Neural crest cell (in vitro differentiated cells): ENCODE measurements at regions not wholly inside any gene's neighbourhood (a gene's known extent, or its start where the extent isn't known, plus 50 kb on each side); places are given as distances from the start of the nearest gene placed in this dataset.

Source experiments
- DNase-seq: peaks from one replicate; pipeline ENCODE4 v3.0.0; 2021; ENCODE audit warnings: low read depth, mixed read lengths, low spot score
- H3K27ac Mint-ChIP-seq: one replicate; pipeline ENCODE4 v1.8.0; 2021; ENCODE audit warnings: mild to moderate bottlenecking, mixed read lengths; ENCODE audit not compliant: unreplicated experiment
- H3K27me3 Mint-ChIP-seq: 2 replicates; pipeline ENCODE4 v1.8.0; 2021; ENCODE audit warnings: low read depth, mild to moderate bottlenecking, mixed read lengths
- H3K36me3 Mint-ChIP-seq: 2 replicates; pipeline ENCODE4 v1.8.0; 2021; ENCODE audit warnings: low read depth, mild to moderate bottlenecking, mixed read lengths
- H3K4me1 Mint-ChIP-seq: 2 replicates; pipeline ENCODE4 v1.8.0; 2021; ENCODE audit warnings: mixed read lengths
- H3K4me3 Mint-ChIP-seq: one replicate; pipeline ENCODE4 v1.8.0; 2021; ENCODE audit warnings: mild to moderate bottlenecking, mixed read lengths
- H3K9me3 Mint-ChIP-seq: 2 replicates; pipeline ENCODE4 v1.8.0; 2021; ENCODE audit warnings: mixed read lengths
- TF ChIP-seq, protein P1 (sequence below): fragments of 200-600 bp; sonication (generic); conservative IDR thresholded peaks from 2 replicates; pipeline ENCODE4 v1.5.0; 2021; ENCODE audit warnings: antibody characterized with exemption, mild to moderate bottlenecking

DNA sequence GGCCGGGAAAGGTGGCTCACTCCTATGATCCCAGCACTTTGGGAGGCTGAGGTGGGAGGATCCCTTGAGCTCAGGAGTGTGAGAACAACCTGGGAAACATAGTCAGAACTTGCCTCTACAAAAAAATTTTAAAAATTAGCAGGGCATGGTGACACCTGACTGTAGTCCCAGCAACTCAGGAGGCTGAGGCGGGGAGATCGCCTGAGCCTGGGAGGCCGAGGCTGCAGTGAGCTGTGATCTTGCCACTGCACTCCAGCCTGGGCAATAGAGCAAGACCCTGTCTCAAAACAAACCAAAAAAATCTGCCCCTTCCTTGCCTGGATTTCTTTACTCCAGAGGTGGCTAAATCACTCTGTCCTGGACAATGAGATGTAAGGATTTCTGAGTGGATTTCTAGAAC lies 197.7 kb downstream of the NRP2 start:
- no peaks in the 10 kb centered on the region for H3K27me3 Mint-ChIP-seq
- peaks cover 2% of the 10 kb centered on the region for H3K9me3 Mint-ChIP-seq
- H3K36me3 Mint-ChIP-seq, result no peaks in the 10 kb centered on the region
- TF ChIP-seq, protein P1, sequence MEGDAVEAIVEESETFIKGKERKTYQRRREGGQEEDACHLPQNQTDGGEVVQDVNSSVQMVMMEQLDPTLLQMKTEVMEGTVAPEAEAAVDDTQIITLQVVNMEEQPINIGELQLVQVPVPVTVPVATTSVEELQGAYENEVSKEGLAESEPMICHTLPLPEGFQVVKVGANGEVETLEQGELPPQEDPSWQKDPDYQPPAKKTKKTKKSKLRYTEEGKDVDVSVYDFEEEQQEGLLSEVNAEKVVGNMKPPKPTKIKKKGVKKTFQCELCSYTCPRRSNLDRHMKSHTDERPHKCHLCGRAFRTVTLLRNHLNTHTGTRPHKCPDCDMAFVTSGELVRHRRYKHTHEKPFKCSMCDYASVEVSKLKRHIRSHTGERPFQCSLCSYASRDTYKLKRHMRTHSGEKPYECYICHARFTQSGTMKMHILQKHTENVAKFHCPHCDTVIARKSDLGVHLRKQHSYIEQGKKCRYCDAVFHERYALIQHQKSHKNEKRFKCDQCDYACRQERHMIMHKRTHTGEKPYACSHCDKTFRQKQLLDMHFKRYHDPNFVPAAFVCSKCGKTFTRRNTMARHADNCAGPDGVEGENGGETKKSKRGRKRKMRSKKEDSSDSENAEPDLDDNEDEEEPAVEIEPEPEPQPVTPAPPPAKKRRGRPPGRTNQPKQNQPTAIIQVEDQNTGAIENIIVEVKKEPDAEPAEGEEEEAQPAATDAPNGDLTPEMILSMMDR, result no peak
- H3K4me1 Mint-ChIP-seq, result peaks cover 9% of the 10 kb centered on the region
- no peak for DNase-seq
- no peak overlapping the region for H3K4me3 Mint-ChIP-seq
- H3K27ac Mint-ChIP-seq, result peak overlapping the region; percentile 84

DNA sequence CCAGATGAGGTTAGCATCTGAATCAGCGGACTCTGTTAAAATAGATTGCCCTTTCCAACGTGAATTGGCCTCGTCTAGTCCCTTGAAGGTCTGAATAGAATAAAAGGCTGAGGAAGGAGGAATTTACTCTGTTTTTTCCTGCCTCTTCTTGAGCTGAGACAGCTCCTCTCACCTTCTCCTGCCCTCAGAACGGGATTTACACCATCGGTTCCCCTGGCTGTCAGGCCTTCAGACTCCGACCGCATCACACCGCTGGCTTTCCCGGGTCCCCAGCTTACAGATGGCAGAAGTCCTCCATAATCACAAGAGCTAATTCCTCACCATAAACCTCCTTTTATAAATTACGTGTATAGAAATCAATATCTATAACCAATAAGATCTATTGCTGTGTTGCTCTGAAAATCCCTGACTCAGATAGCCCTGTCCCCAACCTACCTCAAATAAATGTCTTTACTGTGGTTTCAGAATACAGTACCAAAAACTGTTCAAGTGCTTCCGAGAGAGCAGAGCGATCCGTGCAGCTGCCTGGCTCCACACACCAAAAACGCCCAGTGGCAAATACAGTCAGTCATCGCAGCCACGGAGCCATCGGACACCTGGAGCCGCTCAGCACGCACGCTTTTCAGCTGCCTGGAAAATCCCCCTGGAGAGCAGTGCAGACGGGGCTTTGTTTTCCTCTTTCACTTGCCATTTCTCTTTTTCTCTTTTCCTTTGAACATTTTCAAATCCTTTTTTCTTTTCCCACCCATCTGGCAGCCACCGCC lies 196.9 kb downstream of the NRP2 start:
- TF ChIP-seq, protein P1, result no peak
- Mint-ChIP-seq H3K4me1 (peaks cover 9% of the 10 kb centered on the region), H3K36me3 (no peaks in the 10 kb centered on the region), H3K4me3 (no peak overlapping the region), H3K27me3 (no peaks in the 10 kb centered on the region), H3K27ac (no peak overlapping the region), H3K9me3 (peaks cover 2% of the 10 kb centered on the region)
- DNase-seq, result no peak

DNA sequence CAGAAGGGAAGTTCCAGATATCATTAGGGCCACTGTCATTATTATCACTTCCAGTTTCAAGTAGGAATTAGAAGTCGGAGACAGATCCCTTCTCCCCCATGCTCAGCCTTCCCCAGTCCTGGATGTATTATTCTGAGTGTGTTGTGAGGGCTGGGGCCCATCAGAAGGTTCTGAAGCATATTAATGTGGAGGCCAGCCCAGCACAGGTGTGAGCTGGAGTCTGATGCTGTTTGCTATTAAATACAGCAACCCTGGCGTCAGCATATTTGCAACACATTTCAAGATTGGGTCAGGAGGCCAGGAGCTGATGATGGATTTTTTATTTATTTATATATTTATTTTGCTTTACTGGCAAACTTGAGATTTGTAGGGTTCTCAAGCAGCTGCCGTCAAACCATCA lies 195.2 kb downstream of the NRP2 start:
- Mint-ChIP-seq H3K27ac (no peak overlapping the region), H3K9me3 (peaks cover 13% of the 10 kb centered on the region), H3K4me1 (peaks cover 9% of the 10 kb centered on the region), H3K27me3 (no peaks in the 10 kb centered on the region), H3K4me3 (no peak overlapping the region), H3K36me3 (no peaks in the 10 kb centered on the region)
- TF ChIP-seq, protein P1, result no peak
- no peak for DNase-seq

DNA sequence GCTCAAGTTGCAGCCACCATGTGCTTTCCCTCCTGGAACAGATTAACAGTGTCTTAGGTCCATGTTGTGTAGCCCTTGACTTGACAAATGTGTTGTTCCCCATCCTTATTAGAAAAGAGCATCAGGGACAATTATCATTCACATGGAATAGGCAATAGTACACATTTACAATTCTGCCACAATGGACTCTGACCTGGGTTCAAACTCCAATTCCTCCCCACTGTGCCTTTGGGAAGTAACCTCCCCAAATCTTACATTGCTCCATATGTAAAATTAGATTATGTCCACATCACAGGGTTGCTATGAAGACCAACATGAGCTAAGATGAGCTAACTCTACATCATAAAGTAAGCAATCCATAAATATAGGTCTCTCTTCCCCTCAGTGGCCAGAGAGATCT lies 193.8 kb downstream of the NRP2 start:
- TF ChIP-seq, protein P1, result no peak
- Mint-ChIP-seq H3K27ac (no peak overlapping the region), H3K4me3 (no peak overlapping the region), H3K4me1 (peaks cover 9% of the 10 kb centered on the region), H3K9me3 (peaks cover 13% of the 10 kb centered on the region), H3K27me3 (no peaks in the 10 kb centered on the region), H3K36me3 (no peaks in the 10 kb centered on the region)
- no peak for DNase-seq

DNA sequence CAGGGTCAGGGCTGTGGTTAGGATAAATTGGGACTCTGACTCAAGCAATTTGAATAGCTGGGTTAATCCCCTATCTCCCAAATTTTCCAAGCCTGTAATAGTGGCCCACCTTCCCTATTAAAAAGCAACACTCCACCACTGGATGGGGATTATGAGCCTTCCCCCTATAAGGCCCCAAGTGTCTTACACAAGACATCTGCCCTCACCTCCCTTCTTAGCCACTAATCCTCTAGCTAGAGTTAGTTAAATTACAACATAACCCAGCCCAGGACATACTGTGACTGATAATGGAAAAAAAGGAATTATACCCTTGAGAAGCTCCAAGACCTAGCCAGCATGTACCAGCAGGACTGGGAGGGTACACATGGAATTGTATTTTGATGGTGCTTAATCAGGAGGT lies 190.4 kb downstream of the NRP2 start:
- no peaks in the 10 kb centered on the region for H3K36me3 Mint-ChIP-seq
- H3K27ac Mint-ChIP-seq, result no peak overlapping the region
- H3K4me3 Mint-ChIP-seq, result no peak overlapping the region
- H3K27me3 Mint-ChIP-seq, result no peaks in the 10 kb centered on the region
- TF ChIP-seq, protein P1, result no peak
- no peaks in the 10 kb centered on the region for H3K4me1 Mint-ChIP-seq
- DNase-seq, result no peak
- peaks cover 13% of the 10 kb centered on the region for H3K9me3 Mint-ChIP-seq
